ENCODE measurements at regions not wholly inside any gene's neighbourhood (a gene's known extent, or its start where the extent isn't known, plus 50 kb on each side); places are given as distances from the start of the nearest gene placed in this dataset.

DNA sequence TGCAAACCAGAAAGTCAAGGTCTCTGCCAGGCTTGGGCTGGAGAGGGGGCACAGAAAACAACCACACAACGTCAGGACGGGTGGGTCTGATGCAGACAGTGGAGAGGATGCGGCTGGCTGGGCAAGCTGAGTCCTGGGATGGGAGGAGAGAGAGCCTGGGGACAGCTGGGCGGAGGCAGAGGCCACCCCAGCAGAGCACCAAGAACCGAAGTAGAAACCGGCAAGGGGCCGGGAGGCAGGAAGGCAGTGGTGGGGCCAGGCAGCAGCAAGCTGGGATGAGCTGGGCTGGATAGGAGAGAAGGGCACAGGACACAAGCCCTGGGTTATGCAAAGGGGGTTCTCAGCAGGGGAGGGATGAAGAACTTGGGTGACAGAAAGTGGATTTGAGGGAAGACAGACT, 188.2 kb downstream of the SHANK2 start (continued):
- TF ChIP-seq AEBP2 (tag by site-specific recombination; IDR thresholded peaks at IDR 0.05; ENCODE audit: borderline replicate concordance) (no peak), ZNF610 (tag by site-specific recombination; IDR thresholded peaks at IDR 0.05; ENCODE audit: borderline replicate concordance) (no peak)

- H3K36me3 ChIP-seq (ENCODE audit: control insufficient read depth in 2 of 2, insufficient read depth in 1 of 2, low read length in 2 of 2) = no peaks in the 10 kb centered on the region
- H3K4me3 ChIP-seq (ENCODE audit: low read depth, low read length) = no peak overlapping the region
- ChIA-PET POLR2A (no interaction called here), CTCF (no interaction called here)
- TF ChIP-seq ZFHX2 (tag by site-specific recombination; conservative IDR thresholded peaks at IDR 0.05) (no peak), SP7 (tag by site-specific recombination; IDR thresholded peaks at IDR 0.05) (no peak), ZNF555 (tag by site-specific recombination; conservative IDR thresholded peaks at IDR 0.05) (no peak), ZNF473 (tag by site-specific recombination; IDR thresholded peaks at IDR 0.05) (no peak), ZNF629 (tag by site-specific recombination; IDR thresholded peaks at IDR 0.05) (no peak), ZNF350 (tag by site-specific recombination; IDR thresholded peaks at IDR 0.05) (no peak), ZNF221 (tag by site-specific recombination; IDR thresholded peaks at IDR 0.05; ENCODE audit: borderline replicate concordance) (no peak), INSM2 (tag by site-specific recombination; IDR thresholded peaks at IDR 0.05) (no peak), ZNF416 (tag by site-specific recombination; IDR thresholded peaks at IDR 0.05) (no peak), ZBTB17 (tag by site-specific recombination; IDR thresholded peaks at IDR 0.05) (no peak), ZNF146 (tag by site-specific recombination; IDR thresholded peaks at IDR 0.05) (no peak), EGR2 (tag by site-specific recombination; IDR thresholded peaks at IDR 0.05; ENCODE audit: low read depth) (no peak), SCRT2 (tag by site-specific recombination; IDR thresholded peaks at IDR 0.05) (no peak), ZNF404 (tag by site-specific recombination; IDR thresholded peaks at IDR 0.05) (no peak), ZNF132 (tag by site-specific recombination; IDR thresholded peaks at IDR 0.05; ENCODE audit: borderline replicate concordance) (no peak), ZNF791 (tag by site-specific recombination; IDR thresholded peaks at IDR 0.05) (no peak)
- TF ChIP-seq, protein P1, sequence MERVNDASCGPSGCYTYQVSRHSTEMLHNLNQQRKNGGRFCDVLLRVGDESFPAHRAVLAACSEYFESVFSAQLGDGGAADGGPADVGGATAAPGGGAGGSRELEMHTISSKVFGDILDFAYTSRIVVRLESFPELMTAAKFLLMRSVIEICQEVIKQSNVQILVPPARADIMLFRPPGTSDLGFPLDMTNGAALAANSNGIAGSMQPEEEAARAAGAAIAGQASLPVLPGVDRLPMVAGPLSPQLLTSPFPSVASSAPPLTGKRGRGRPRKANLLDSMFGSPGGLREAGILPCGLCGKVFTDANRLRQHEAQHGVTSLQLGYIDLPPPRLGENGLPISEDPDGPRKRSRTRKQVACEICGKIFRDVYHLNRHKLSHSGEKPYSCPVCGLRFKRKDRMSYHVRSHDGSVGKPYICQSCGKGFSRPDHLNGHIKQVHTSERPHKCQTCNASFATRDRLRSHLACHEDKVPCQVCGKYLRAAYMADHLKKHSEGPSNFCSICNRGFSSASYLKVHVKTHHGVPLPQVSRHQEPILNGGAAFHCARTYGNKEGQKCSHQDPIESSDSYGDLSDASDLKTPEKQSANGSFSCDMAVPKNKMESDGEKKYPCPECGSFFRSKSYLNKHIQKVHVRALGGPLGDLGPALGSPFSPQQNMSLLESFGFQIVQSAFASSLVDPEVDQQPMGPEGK (tag by site-specific recombination; IDR thresholded peaks at IDR 0.05) = no peak
- TF ChIP-seq, protein P2, sequence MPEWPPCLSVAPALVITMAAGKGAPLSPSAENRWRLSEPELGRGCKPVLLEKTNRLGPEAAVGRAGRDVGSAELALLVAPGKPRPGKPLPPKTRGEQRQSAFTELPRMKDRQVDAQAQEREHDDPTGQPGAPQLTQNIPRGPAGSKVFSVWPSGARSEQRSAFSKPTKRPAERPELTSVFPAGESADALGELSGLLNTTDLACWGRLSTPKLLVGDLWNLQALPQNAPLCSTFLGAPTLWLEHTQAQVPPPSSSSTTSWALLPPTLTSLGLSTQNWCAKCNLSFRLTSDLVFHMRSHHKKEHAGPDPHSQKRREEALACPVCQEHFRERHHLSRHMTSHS (tag by site-specific recombination; IDR thresholded peaks at IDR 0.05) = no peak
- H3K27ac ChIP-seq (ENCODE audit: extremely low read depth, low read depth, low read length) = no peak overlapping the region
- H3K9me3 ChIP-seq (ENCODE audit: control insufficient read depth, insufficient read depth, low read depth, low read length) = no peaks in the 10 kb centered on the region
- no peaks in the 10 kb centered on the region for H3K4me1 ChIP-seq (ENCODE audit: control insufficient read depth, insufficient read depth, low read length)
Observed at GRCh38 chr11:71063129-71063528, 189.2 kb downstream of the SHANK2 start.

All from HEK293 (cell line).